GM19452 (cell line): ENCODE measurements at regions not wholly inside any gene's neighbourhood (a gene's known extent, or its start where the extent isn't known, plus 50 kb on each side); places are given as distances from the start of the nearest gene placed in this dataset.
"Not testable (repeated sequence)": the region's sequence is repeated elsewhere in the genome, so short reads cannot be mapped to it uniquely, and the experiment has no call there.

Experiments used
- ATAC-seq: cut with Tn5 transposase; IDR thresholded peaks from one replicate; pipeline ENCODE4 v1.9.1; 2021; ENCODE audit not compliant: unreplicated experiment

DNA sequence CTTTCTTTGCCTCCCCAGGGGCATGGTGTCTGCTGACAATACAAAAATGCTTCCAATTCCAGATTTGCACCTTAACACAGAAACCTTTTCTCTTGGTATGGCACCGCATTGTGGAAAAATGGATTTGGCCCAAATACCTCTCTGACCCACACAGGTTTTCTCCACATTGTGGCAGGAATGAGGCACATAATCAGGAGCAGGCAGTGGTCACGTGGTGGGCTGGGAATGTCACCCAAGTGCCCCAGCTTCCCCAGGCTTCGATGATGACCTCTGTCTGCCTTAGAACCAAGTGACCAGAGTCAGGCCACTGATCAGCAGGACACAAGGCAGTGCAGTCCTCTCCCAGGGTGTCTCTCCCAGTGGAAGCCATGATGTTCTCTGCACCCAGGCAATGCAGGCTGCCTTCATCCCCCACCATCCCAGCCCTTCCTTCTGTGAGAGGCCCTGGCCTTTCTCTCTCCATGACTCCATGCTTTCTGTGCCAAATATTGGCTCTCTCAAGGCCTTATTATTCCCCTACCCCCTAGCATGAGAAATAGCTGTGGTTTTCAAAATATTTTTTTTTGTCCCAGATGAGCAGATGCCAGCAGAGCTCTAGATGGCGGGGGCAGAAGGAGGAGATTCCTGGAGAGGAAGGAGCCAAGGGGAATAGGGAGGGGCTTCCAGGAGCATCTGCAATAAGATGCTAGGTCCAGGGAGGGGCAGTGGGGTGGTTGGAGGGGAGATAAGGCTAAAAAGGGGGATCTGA, 198.9 kb downstream of the ACKR3 start:
- ATAC-seq: no peak

DNA sequence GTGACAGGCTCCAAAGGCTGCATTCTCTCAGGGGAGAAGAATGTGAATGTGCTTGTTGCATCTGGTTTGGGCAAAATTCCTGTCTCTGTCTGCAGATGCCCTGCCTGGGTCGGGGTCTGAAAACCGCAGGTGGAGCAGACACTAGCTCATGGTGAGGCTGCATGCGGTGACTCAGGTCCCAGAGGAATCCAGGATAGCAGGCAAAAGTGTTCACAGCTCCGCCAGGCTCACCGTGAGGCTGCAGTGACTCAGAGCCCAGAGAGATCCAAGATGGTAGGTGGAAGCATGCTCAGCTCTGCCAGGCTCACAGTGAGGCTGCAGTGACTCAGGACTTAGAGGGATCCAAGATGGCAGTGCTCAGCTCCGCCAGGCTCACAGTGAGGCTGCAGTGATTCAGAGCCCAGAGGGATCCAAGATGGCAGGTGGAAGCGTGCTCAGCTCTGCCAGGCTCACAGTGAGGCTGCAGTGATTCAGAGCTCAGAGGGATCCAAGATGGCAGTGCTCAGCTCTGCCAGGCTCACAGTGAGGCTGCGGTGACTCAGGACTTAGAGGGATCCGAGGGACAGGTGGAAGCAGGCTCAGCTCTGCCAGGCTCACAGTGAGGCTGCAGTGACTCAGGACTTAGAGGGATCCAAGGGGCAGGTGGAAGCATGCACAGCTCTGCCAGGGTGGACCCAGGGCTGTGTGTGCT, 200.5 kb downstream of the ACKR3 start:
- no peak for ATAC-seq

GRCh38 chr2:236772220-236772837, 202.7 kb downstream of the ACKR3 start:
- ATAC-seq: no peak

- ATAC-seq: no peak
These were observed 203.6 kb downstream of the ACKR3 start for GRCh38 chr2:236773206-236773605.

DNA sequence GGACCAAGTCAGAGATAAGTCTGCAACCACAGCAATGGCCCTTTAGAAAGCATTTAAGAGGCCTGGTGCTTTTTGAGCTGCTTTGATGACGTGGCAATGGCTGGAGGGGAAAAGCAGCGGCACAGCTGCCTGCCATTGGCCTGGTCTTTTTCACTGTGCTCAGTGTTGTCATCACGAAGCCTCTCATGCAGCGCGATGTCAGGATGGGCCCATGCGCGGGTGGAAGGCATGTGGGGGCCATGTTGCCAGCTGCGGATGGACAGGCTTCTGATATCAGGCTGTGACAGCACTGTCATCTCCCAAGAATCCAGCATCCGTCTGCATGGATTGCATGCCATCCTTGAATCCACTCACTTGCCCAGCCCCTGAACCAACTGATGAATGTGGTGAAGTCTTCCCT, 204.5 kb downstream of the ACKR3 start:
- no peak for ATAC-seq

DNA sequence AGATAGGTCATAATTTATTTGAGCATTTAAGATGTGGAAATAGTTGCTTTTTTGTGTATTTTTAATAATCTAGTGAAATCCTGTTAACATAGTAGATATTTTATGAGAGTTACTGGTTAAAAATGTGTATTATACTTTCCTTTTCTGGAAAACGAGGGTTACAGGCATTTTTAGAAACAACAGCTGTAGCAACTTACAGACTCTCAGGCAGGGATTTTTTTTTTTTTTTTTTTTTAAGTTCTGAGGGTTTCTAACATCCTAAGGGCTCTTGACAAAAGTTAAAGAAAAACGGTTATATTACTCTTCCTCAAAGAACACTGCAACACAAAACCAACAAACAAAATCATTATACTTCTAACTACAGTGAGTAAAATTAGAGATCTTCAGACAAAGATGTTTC, 205.9 kb downstream of the ACKR3 start:
- ATAC-seq: no peak

GRCh38 chr2:236776206-236776605, 206.6 kb downstream of the ACKR3 start:
- no peak for ATAC-seq

- no peak for ATAC-seq
These were observed 207.1 kb downstream of the ACKR3 start for GRCh38 chr2:236776695-236777251.

GRCh38 chr2:236777408-236777807, 207.8 kb downstream of the ACKR3 start:
- no peak for ATAC-seq

GRCh38 chr2:236781933-236782816, 212.6 kb downstream of the ACKR3 start:
- ATAC-seq: no peak

DNA sequence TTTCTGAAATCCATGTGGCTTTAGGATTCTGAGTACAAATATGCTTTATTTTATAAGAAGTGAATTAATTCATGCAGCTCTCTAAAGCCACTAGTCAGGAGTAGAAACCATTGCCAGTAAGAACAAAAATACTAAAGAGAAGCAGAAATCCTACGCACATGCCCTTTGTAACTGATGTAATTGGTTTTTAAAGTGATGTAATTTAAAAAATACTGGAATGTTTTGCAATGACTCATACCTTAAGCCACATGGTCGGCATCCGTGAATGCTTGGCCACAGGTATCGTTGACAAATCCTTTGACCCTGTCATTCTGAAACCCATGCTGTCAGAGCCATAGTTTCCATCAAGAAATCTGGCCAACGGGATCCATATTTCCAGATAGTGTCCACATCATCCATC, 213.3 kb downstream of the ACKR3 start:
- ATAC-seq: no peak

DNA sequence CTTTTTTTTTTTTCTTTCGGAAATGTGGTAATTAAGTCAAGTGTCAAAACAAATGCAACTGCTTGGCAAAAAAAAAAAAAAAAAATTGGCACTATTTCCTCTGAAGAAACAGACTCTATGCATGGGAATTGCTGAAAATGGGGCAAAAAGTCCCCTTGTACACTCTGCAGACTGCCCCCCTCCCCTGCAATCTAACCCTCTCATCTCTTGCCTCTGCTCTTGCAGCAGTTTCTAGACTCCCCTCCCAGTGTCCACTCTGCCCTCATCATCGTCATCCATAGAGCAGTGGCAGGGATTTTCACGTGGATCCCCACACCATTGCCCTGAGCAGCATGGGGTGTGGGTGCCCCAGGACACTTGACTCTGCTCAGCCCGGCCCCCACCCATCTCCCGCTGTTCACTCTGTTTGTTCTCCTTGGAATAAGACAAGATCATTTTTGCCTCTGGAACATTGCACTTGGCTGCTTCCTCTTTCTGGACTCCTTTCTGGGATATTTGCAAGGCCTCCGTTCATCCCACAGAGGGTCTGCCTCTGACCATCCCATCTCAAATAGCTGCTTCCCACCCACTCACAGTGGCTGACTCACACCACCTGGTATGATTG, 213.9 kb downstream of the ACKR3 start:
- no peak for ATAC-seq

GRCh38 chr2:236785611-236786057, 216.0 kb downstream of the ACKR3 start:
- no peak for ATAC-seq

DNA sequence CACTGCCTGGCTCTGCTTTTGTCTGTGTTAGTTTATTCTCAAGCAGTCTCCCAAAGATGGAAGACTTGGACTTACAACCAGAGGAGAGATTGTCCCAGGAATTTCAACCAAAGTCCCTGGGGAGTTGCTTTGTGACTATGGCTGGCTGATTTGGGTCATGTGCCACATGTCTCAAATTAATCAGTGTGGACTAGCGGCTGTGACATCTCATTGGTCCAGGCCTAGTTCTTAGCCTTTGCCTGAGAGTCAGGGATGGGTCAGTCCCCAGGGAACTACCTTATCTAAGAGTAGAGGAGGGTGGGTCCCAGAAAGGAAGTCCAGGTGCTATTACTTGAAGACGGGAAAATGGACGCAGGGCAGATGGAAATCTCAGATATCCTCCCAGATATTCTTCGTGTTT, 217.1 kb downstream of the ACKR3 start:
- ATAC-seq: no peak

GRCh38 chr2:236787376-236787775, 217.8 kb downstream of the ACKR3 start:
- not testable (repeated sequence) for ATAC-seq

DNA sequence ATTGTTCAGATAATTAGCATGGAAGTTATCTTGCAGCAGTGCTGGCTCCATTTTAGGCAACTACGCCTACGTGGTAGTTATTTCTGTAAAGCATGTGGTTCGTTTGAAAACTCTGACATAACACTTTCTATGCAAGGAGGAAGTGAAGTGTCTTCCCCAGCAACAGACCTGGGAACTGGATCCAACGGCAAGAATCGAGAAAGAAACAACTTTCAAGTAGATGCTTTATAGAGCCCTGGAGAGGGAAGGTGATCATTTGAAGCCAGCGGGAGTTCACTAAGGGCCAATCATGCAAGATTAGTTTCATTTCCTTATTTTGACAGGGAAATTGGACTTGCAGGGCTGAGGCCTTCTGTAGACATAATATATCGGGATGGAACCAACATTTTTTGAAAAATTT, 218.3 kb downstream of the ACKR3 start:
- ATAC-seq: no peak

DNA sequence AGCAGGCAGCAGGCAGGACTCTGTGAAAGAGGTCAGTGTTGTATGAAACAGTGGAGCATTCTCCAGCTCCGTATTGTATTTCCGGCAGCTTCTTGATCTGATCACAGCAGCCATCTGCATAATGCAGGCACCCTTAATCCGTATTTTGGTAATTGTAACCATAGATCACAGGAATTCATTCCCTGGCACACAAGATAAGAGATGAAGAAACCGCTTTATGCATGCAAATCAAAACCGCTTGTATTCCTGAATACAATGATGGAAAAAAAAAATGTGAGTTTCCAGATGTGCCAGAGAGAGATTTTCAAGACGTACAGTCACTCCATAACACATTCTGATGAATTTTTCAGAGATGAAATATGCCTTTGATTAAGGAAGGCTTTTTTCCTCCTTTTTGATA, 221.3 kb downstream of the ACKR3 start:
- ATAC-seq: no peak

GRCh38 chr2:236793023-236794011, 223.7 kb downstream of the ACKR3 start:
- no peak for ATAC-seq
